ENCODE measurements at regions not wholly inside any gene's neighbourhood (a gene's known extent, or its start where the extent isn't known, plus 50 kb on each side); places are given as distances from the start of the nearest gene placed in this dataset.

GRCh38 chr15:81858586-81858985, 187.2 kb downstream of the MEX3B start:
- intact Hi-C loops (cut with DNase I) = no loop called here
- no peak for ATAC-seq
- H3K4me3 ChIP-seq = no peak overlapping the region
- H3K27ac ChIP-seq = no peak overlapping the region
- no peaks in the 10 kb centered on the region for H3K4me1 ChIP-seq
- H3K9me3 ChIP-seq = no peaks in the 10 kb centered on the region
- no peaks in the 10 kb centered on the region for H3K27me3 ChIP-seq
- TF ChIP-seq POLR2A (IDR thresholded peaks at IDR 0.05) = no peak
- TF ChIP-seq, protein P1, sequence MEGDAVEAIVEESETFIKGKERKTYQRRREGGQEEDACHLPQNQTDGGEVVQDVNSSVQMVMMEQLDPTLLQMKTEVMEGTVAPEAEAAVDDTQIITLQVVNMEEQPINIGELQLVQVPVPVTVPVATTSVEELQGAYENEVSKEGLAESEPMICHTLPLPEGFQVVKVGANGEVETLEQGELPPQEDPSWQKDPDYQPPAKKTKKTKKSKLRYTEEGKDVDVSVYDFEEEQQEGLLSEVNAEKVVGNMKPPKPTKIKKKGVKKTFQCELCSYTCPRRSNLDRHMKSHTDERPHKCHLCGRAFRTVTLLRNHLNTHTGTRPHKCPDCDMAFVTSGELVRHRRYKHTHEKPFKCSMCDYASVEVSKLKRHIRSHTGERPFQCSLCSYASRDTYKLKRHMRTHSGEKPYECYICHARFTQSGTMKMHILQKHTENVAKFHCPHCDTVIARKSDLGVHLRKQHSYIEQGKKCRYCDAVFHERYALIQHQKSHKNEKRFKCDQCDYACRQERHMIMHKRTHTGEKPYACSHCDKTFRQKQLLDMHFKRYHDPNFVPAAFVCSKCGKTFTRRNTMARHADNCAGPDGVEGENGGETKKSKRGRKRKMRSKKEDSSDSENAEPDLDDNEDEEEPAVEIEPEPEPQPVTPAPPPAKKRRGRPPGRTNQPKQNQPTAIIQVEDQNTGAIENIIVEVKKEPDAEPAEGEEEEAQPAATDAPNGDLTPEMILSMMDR (IDR thresholded peaks at IDR 0.05) = no peak
- DNase-seq = no peak
- 51 to 61% methylated on average over 3 of the region's 3 CpGs for WGBS, 2 donors
- H3K36me3 ChIP-seq (replicated peaks in 1 of 2; ENCODE audit: insufficient read depth in 1 of 2, low read depth in 2 of 2) = no peaks in the 10 kb centered on the region

DNA sequence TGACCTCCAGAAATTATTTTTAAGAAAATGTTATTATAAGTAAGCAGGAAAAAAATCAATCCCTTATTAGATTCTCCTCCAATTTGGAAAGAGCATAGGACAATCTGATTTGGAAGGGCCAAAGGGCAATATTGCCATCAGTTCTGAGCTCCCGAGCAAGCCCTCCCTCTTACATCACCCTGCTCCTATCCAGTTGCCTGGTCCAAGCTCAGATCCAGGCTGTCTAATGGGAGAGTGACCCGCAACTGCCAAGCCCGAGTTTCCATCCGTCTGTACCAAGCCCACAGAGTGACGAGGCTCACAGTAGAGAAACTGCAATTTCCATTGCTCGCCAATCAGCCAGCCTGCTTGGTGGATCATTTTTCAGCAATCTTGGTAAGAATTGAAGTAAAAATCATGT, 187.7 kb downstream of the MEX3B start:
- WGBS, 2 donors = 94% methylated on average over 6 of the region's 6 CpGs
- ATAC-seq = no peak
- no peak for DNase-seq
- no peaks in the 10 kb centered on the region for H3K4me1 ChIP-seq
- H3K9me3 ChIP-seq = no peaks in the 10 kb centered on the region
- no peak for TF ChIP-seq POLR2A (IDR thresholded peaks at IDR 0.05)
- TF ChIP-seq, protein P1 (IDR thresholded peaks at IDR 0.05) = no peak
- intact Hi-C loops (cut with DNase I) = no loop called here
- H3K27me3 ChIP-seq = no peaks in the 10 kb centered on the region
- no peak overlapping the region for H3K27ac ChIP-seq
- H3K4me3 ChIP-seq = no peak overlapping the region
- no peaks in the 10 kb centered on the region for H3K36me3 ChIP-seq (replicated peaks in 1 of 2; ENCODE audit: insufficient read depth in 1 of 2, low read depth in 2 of 2)

DNA sequence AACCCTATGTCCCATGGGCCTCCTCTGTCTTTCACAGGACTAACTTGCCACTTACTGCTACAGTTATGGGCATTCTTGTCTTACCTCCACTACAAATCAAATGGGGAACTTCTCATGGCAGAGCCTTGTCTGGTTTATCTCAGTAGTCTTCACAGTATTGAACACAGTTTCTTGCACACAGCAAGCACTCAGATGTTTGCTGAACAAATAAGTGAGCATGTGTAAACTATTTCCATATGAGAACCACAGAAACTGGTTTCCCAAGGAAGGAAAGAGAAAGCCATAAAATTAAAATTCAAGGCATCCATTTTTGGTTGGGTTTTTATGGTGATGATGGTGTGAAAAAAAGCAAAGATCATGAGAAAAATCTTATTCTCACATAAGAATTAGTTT, 189.2 kb downstream of the MEX3B start:
- no peaks in the 10 kb centered on the region for H3K9me3 ChIP-seq
- no peaks in the 10 kb centered on the region for H3K27me3 ChIP-seq
- no peak for DNase-seq
- no peaks in the 10 kb centered on the region for H3K4me1 ChIP-seq
- H3K4me3 ChIP-seq = no peak overlapping the region
- TF ChIP-seq, protein P1 (IDR thresholded peaks at IDR 0.05) = no peak
- TF ChIP-seq POLR2A (IDR thresholded peaks at IDR 0.05) = no peak
- H3K36me3 ChIP-seq (replicated peaks in 1 of 2; ENCODE audit: insufficient read depth in 1 of 2, low read depth in 2 of 2) = no peaks in the 10 kb centered on the region
- intact Hi-C loops (cut with DNase I) = no loop called here
- no peak overlapping the region for H3K27ac ChIP-seq
- no peak for ATAC-seq

- intact Hi-C loops (cut with DNase I) = no loop called here
- TF ChIP-seq, protein P1 (IDR thresholded peaks at IDR 0.05) = no peak
- TF ChIP-seq POLR2A (IDR thresholded peaks at IDR 0.05) = no peak
- 78 to 83% methylated on average over 10 of the region's 10 CpGs for WGBS, 2 donors
Observed at GRCh38 chr15:81856001-81856633, 189.7 kb downstream of the MEX3B start.

DNA sequence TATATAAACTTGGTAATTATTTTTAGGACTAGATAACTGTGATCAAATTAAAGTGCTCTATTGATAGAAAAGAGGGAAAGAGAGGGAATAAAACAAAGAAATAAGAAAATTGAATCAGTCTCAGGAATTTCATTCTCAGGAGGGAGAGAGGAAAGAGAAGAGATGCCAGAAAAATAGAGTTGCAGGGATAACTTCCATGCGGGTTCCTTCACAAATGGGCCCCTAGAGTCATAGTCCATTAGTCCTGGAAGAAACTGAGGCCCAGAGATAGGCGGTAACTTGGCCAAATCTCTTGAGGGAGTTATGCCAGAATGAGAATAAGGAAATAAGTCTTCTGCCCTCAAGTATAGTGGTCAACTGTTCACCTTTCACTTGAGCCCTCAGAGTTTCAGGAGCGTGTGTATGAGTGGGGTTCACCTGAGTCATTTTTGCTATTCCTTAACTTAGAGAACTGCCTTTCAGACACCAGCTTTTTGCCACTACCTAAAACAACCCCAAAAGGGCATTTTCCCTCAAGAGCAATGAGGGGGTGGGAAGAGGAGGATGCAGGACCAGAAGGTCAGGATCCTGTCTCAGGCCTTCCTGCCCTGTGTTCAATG, 192.6 kb downstream of the MEX3B start:
- DNase-seq = no peak
- H3K27me3 ChIP-seq = no peaks in the 10 kb centered on the region
- intact Hi-C loops (cut with DNase I) = no loop called here

More at GRCh38 chr15:81856001-81856633, 189.7 kb downstream of the MEX3B start:
- Histone ChIP-seq H3K36me3 (replicated peaks in 1 of 2; ENCODE audit: insufficient read depth in 1 of 2, low read depth in 2 of 2) (no peaks in the 10 kb centered on the region), H3K9me3 (no peaks in the 10 kb centered on the region), H3K4me1 (no peaks in the 10 kb centered on the region), H3K27me3 (no peaks in the 10 kb centered on the region), H3K27ac (no peak overlapping the region), H3K4me3 (no peak overlapping the region)
- DNase-seq = no peak
- no peak for ATAC-seq

More for the DNA sequence above, 192.6 kb downstream of the MEX3B start:
- Histone ChIP-seq H3K9me3 (no peaks in the 10 kb centered on the region), H3K4me1 (no peaks in the 10 kb centered on the region), H3K4me3 (no peak overlapping the region), H3K36me3 (replicated peaks in 1 of 2; ENCODE audit: insufficient read depth in 1 of 2, low read depth in 2 of 2) (no peaks in the 10 kb centered on the region), H3K27ac (no peak overlapping the region)
- 82 to 89% methylated on average over 3 of the region's 3 CpGs for WGBS, 2 donors
- no peak for ATAC-seq
- TF ChIP-seq POLR2A (IDR thresholded peaks at IDR 0.05) = no peak
- TF ChIP-seq, protein P1 (IDR thresholded peaks at IDR 0.05) = no peak
